GM23338 (cell line): ENCODE measurements at regions not wholly inside any gene's neighbourhood (a gene's known extent, or its start where the extent isn't known, plus 50 kb on each side); places are given as distances from the start of the nearest gene placed in this dataset.

Source experiments
- ATAC-seq: fragments of 200-7000 bp; cut with Tn5 transposase; 3 replicates; pipeline ENCODE4 v1.9.1; 2020
- DNase-seq: peaks from one replicate; pipeline ENCODE4 v3.0.0-alpha.2; 2015; ENCODE audit warnings: low spot score
- H2AFZ ChIP-seq: fragments of 200-600 bp; sonication (generic); 2 replicates; pipeline ENCODE4 v1.8.0; 2016; ENCODE audit warnings: antibody characterized with exemption, mild to moderate bottlenecking, moderate library complexity
- H3F3A ChIP-seq: fragments of 200-600 bp; sonication (generic); replicated peaks from 2 replicates; pipeline ENCODE4 v1.8.0; 2017; ENCODE audit warnings: antibody characterized with exemption, mixed run types, low read depth
- H3K27ac ChIP-seq: fragments of 200-600 bp; sonication (generic); 2 replicates; pipeline ENCODE4 v1.6.1; 2016; ENCODE audit warnings: low read depth
- H3K27me3 ChIP-seq: fragments of 200-600 bp; sonication (generic); 2 replicates; pipeline ENCODE4 v1.8.0; 2016; ENCODE audit warnings: mild to moderate bottlenecking, mixed run types, moderate library complexity; ENCODE audit not compliant: insufficient read depth
- H3K36me3 ChIP-seq: fragments of 200-600 bp; sonication (generic); 2 replicates; pipeline ENCODE4 v1.8.0; 2016; ENCODE audit warnings: mild to moderate bottlenecking; ENCODE audit not compliant: insufficient read depth
- H3K4me1 ChIP-seq: fragments of 200-600 bp; sonication (generic); 2 replicates; pipeline ENCODE4 v1.8.0; 2016; ENCODE audit warnings: mild to moderate bottlenecking, moderate library complexity; ENCODE audit not compliant: insufficient read depth
- H3K4me2 ChIP-seq: fragments of 200-600 bp; sonication (generic); 2 replicates; pipeline ENCODE4 v1.7.1; 2017; ENCODE audit warnings: mixed run types
- H3K4me3 ChIP-seq: fragments of 200-600 bp; sonication (generic); 2 replicates; pipeline ENCODE4 v1.6.1; 2016; ENCODE audit warnings: mixed run types
- H3K79me2 ChIP-seq: fragments of 200-600 bp; sonication (generic); replicated peaks from 2 replicates; pipeline ENCODE4 v1.8.0; 2017; ENCODE audit warnings: mild to moderate bottlenecking; ENCODE audit not compliant: insufficient read depth
- H3K9me2 ChIP-seq: fragments of 200-600 bp; sonication (generic); 2 replicates; pipeline ENCODE4 v1.8.0; 2017; ENCODE audit not compliant: insufficient read depth
- H4K20me1 ChIP-seq: fragments of 200-600 bp; sonication (generic); replicated peaks from 2 replicates; pipeline ENCODE4 v1.8.0; 2017; ENCODE audit warnings: mild to moderate bottlenecking; ENCODE audit not compliant: insufficient read depth
- H3K27ac Mint-ChIP-seq: 2 replicates; pipeline ENCODE4 v1.8.0; 2020; ENCODE audit warnings: inconsistent platforms, mild to moderate bottlenecking, moderate library complexity, mixed read lengths
- H3K27me3 Mint-ChIP-seq: 3 replicates; pipeline ENCODE4 v1.8.0; 2022; ENCODE audit warnings: low read depth, mild to moderate bottlenecking, moderate library complexity, mixed read lengths, inconsistent platforms; ENCODE audit not compliant: insufficient read depth, poor library complexity
- H3K36me3 Mint-ChIP-seq: 3 replicates; pipeline ENCODE4 v1.8.0; 2021; ENCODE audit warnings: low read depth, mild to moderate bottlenecking, inconsistent platforms, moderate library complexity, mixed read lengths
- H3K4me1 Mint-ChIP-seq: 3 replicates; pipeline ENCODE4 v1.8.0; 2020; ENCODE audit warnings: mild to moderate bottlenecking, inconsistent platforms, mixed read lengths
- H3K4me3 Mint-ChIP-seq: 3 replicates; pipeline ENCODE4 v1.8.0; 2021; ENCODE audit warnings: moderate library complexity, mild to moderate bottlenecking, inconsistent platforms, mixed read lengths
- H3K9me3 Mint-ChIP-seq: 3 replicates; pipeline ENCODE4 v1.8.0; 2020; ENCODE audit warnings: moderate library complexity, mild to moderate bottlenecking, inconsistent platforms, mixed read lengths
- CREB1 ChIP-seq: fragments of 250-450 bp; sonication (Bioruptor Pico); IDR thresholded peaks from 2 replicates; pipeline ENCODE4 v1.5.0; 2020; ENCODE audit warnings: low read depth, mild to moderate bottlenecking, moderate library complexity
- EZH2 ChIP-seq: fragments of 200-600 bp; sonication (generic); IDR thresholded peaks from one replicate; pipeline ENCODE4 v1.8.0; 2017; ENCODE audit warnings: antibody characterized with exemption, mild to moderate bottlenecking, low read depth; ENCODE audit not compliant: unreplicated experiment
- EZH2phosphoT487 ChIP-seq: fragments of 200-600 bp; sonication (generic); IDR thresholded peaks from one replicate; pipeline ENCODE4 v1.8.1; 2018; ENCODE audit warnings: antibody characterized with exemption; ENCODE audit not compliant: unreplicated experiment
- JUNB ChIP-seq: IDR thresholded peaks from one replicate; pipeline ENCODE4 v1.6.1; 2016; ENCODE audit warnings: antibody characterized with exemption; ENCODE audit not compliant: unreplicated experiment
- NANOG ChIP-seq: IDR thresholded peaks from 2 replicates; pipeline ENCODE4 v1.6.1; 2016; ENCODE audit warnings: antibody characterized with exemption, borderline replicate concordance
- POLR2AphosphoS5 ChIP-seq: IDR thresholded peaks from 2 replicates; pipeline ENCODE4 v1.6.1; 2016; ENCODE audit warnings: antibody characterized with exemption, low read depth
- STAT1 ChIP-seq: IDR thresholded peaks from one replicate; pipeline ENCODE4 v1.6.1; 2016; ENCODE audit warnings: antibody characterized with exemption; ENCODE audit not compliant: unreplicated experiment
- ZNF114 ChIP-seq: fragments of 250-450 bp; sonication (Bioruptor Pico); IDR thresholded peaks from 2 replicates; pipeline ENCODE4 v1.5.0; 2020; ENCODE audit warnings: mild to moderate bottlenecking, moderate library complexity
- ZNF331 ChIP-seq: fragments of 250-450 bp; sonication (Bioruptor Pico); IDR thresholded peaks from 2 replicates; pipeline ENCODE4 v1.5.0; 2020; ENCODE audit warnings: low read depth, mild to moderate bottlenecking, moderate library complexity
- TF ChIP-seq, protein P1 (sequence below): fragments of 250-450 bp; sonication (Bioruptor Pico); IDR thresholded peaks from 2 replicates; pipeline ENCODE4 v1.5.0; 2020; ENCODE audit warnings: mild to moderate bottlenecking, moderate library complexity
- TF ChIP-seq, protein P2 (sequence below): IDR thresholded peaks from 2 replicates; pipeline ENCODE4 v1.6.1; 2016; ENCODE audit warnings: antibody characterized with exemption
- TF ChIP-seq, protein P3 (sequence below), 2 experiments: fragments of 200-600 bp in 1 of 2; sonication (generic) in 1 of 2; conservative IDR thresholded peaks; 2 replicates each; pipeline versions ENCODE4 v1.5.1 to v1.6.1; 2016 to 2017; ENCODE audit warnings: antibody characterized with exemption in 2 of 2, low read depth in 2 of 2, mild to moderate bottlenecking in 2 of 2, moderate library complexity in 1 of 2
- TF ChIP-seq, protein P4 (sequence below): IDR thresholded peaks from one replicate; pipeline ENCODE4 v1.6.1; 2018; ENCODE audit warnings: antibody characterized with exemption; ENCODE audit not compliant: unreplicated experiment

DNA sequence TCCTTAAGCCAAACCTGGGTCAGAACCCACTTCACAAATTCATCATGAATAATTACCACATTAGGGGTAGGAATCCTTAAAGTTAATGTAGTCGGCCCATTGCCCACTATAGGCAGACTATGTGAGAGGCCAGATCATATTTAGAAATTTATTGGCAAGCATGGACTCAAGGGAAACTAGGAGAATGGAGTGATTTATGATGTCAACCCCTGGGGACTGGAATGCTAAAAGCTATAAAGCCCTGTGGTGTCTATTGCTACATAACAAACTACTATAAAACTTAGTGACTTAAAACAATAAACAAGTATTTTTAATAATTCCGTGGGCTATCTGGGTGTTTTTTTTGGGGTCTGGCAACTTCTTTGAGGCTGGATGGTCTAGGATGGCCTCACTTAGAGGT is 93.9 kb downstream of the PPP1R2C start:
- Histone ChIP-seq H3K79me2 (no peaks in the 10 kb centered on the region), H4K20me1 (no peaks in the 10 kb centered on the region), H3K36me3 (no peaks in the 10 kb centered on the region), H3K27me3 (no peaks in the 10 kb centered on the region), H3F3A (no peaks in the 10 kb centered on the region), H3K27ac (no peak overlapping the region), H3K4me3 (no peak overlapping the region), H3K9me2 (0 out of 2 replicates have a peak, but pooled peaks cover 10% of the 10 kb centered on the region), H3K4me2 (no peak overlapping the region), H2AFZ (no peak overlapping the region), H3K4me1 (peaks cover 23% of the 10 kb centered on the region)
- H3K36me3 Mint-ChIP-seq = peaks cover 3% of the 10 kb centered on the region; the same call in 1 of the 3 replicates
- peaks cover 10% of the 10 kb centered on the region for H3K4me1 Mint-ChIP-seq
- H3K9me3 Mint-ChIP-seq = no peaks in the 10 kb centered on the region; the same call in 2 of the 3 replicates
- DNase-seq = no peak
- TF ChIP-seq CREB1 (CRISPR knock-in tag) = no peak
- TF ChIP-seq, protein P1, sequence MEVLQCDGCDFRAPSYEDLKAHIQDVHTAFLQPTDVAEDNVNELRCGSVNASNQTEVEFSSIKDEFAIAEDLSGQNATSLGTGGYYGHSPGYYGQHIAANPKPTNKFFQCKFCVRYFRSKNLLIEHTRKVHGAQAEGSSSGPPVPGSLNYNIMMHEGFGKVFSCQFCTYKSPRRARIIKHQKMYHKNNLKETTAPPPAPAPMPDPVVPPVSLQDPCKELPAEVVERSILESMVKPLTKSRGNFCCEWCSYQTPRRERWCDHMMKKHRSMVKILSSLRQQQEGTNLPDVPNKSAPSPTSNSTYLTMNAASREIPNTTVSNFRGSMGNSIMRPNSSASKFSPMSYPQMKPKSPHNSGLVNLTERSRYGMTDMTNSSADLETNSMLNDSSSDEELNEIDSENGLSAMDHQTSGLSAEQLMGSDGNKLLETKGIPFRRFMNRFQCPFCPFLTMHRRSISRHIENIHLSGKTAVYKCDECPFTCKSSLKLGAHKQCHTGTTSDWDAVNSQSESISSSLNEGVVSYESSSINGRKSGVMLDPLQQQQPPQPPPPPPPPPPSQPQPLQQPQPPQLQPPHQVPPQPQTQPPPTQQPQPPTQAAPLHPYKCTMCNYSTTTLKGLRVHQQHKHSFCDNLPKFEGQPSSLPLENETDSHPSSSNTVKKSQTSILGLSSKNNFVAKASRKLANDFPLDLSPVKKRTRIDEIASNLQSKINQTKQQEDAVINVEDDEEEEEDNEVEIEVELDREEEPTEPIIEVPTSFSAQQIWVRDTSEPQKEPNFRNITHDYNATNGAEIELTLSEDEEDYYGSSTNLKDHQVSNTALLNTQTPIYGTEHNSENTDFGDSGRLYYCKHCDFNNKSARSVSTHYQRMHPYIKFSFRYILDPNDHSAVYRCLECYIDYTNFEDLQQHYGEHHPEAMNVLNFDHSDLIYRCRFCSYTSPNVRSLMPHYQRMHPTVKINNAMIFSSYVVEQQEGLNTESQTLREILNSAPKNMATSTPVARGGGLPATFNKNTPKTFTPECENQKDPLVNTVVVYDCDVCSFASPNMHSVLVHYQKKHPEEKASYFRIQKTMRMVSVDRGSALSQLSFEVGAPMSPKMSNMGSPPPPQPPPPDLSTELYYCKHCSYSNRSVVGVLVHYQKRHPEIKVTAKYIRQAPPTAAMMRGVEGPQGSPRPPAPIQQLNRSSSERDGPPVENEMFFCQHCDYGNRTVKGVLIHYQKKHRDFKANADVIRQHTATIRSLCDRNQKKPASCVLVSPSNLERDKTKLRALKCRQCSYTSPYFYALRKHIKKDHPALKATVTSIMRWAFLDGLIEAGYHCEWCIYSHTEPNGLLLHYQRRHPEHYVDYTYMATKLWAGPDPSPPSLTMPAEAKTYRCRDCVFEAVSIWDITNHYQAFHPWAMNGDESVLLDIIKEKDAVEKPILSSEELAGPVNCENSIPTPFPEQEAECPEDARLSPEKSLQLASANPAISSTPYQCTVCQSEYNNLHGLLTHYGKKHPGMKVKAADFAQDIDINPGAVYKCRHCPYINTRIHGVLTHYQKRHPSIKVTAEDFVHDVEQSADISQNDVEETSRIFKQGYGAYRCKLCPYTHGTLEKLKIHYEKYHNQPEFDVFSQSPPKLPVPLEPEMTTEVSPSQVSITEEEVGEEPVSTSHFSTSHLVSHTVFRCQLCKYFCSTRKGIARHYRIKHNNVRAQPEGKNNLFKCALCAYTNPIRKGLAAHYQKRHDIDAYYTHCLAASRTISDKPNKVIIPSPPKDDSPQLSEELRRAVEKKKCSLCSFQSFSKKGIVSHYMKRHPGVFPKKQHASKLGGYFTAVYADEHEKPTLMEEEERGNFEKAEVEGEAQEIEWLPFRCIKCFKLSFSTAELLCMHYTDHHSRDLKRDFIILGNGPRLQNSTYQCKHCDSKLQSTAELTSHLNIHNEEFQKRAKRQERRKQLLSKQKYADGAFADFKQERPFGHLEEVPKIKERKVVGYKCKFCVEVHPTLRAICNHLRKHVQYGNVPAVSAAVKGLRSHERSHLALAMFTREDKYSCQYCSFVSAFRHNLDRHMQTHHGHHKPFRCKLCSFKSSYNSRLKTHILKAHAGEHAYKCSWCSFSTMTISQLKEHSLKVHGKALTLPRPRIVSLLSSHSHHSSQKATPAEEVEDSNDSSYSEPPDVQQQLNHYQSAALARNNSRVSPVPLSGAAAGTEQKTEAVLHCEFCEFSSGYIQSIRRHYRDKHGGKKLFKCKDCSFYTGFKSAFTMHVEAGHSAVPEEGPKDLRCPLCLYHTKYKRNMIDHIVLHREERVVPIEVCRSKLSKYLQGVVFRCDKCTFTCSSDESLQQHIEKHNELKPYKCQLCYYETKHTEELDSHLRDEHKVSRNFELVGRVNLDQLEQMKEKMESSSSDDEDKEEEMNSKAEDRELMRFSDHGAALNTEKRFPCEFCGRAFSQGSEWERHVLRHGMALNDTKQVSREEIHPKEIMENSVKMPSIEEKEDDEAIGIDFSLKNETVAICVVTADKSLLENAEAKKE = no peak
- TF ChIP-seq EZH2phosphoT487 = no peak
- TF ChIP-seq EZH2 = no peak
- TF ChIP-seq, protein P2, sequence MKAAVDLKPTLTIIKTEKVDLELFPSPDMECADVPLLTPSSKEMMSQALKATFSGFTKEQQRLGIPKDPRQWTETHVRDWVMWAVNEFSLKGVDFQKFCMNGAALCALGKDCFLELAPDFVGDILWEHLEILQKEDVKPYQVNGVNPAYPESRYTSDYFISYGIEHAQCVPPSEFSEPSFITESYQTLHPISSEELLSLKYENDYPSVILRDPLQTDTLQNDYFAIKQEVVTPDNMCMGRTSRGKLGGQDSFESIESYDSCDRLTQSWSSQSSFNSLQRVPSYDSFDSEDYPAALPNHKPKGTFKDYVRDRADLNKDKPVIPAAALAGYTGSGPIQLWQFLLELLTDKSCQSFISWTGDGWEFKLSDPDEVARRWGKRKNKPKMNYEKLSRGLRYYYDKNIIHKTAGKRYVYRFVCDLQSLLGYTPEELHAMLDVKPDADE = no peak
- no peak for TF ChIP-seq NANOG
- no peak for TF ChIP-seq ZNF114
- no peak for TF ChIP-seq JUNB
- TF ChIP-seq POLR2AphosphoS5 = no peak
- TF ChIP-seq STAT1 = no peak
- TF ChIP-seq, protein P3, sequence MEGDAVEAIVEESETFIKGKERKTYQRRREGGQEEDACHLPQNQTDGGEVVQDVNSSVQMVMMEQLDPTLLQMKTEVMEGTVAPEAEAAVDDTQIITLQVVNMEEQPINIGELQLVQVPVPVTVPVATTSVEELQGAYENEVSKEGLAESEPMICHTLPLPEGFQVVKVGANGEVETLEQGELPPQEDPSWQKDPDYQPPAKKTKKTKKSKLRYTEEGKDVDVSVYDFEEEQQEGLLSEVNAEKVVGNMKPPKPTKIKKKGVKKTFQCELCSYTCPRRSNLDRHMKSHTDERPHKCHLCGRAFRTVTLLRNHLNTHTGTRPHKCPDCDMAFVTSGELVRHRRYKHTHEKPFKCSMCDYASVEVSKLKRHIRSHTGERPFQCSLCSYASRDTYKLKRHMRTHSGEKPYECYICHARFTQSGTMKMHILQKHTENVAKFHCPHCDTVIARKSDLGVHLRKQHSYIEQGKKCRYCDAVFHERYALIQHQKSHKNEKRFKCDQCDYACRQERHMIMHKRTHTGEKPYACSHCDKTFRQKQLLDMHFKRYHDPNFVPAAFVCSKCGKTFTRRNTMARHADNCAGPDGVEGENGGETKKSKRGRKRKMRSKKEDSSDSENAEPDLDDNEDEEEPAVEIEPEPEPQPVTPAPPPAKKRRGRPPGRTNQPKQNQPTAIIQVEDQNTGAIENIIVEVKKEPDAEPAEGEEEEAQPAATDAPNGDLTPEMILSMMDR (conservative IDR thresholded peaks at IDR 0.05; ENCODE audit: low read depth in 2 of 2) = no peak
- TF ChIP-seq ZNF331 (CRISPR knock-in tag) = no peak
- TF ChIP-seq, protein P4, sequence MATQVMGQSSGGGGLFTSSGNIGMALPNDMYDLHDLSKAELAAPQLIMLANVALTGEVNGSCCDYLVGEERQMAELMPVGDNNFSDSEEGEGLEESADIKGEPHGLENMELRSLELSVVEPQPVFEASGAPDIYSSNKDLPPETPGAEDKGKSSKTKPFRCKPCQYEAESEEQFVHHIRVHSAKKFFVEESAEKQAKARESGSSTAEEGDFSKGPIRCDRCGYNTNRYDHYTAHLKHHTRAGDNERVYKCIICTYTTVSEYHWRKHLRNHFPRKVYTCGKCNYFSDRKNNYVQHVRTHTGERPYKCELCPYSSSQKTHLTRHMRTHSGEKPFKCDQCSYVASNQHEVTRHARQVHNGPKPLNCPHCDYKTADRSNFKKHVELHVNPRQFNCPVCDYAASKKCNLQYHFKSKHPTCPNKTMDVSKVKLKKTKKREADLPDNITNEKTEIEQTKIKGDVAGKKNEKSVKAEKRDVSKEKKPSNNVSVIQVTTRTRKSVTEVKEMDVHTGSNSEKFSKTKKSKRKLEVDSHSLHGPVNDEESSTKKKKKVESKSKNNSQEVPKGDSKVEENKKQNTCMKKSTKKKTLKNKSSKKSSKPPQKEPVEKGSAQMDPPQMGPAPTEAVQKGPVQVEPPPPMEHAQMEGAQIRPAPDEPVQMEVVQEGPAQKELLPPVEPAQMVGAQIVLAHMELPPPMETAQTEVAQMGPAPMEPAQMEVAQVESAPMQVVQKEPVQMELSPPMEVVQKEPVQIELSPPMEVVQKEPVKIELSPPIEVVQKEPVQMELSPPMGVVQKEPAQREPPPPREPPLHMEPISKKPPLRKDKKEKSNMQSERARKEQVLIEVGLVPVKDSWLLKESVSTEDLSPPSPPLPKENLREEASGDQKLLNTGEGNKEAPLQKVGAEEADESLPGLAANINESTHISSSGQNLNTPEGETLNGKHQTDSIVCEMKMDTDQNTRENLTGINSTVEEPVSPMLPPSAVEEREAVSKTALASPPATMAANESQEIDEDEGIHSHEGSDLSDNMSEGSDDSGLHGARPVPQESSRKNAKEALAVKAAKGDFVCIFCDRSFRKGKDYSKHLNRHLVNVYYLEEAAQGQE = no peak
- H3K27me3 Mint-ChIP-seq = no peaks in the 10 kb centered on the region
- no peak for ATAC-seq
- no peak overlapping the region for H3K4me3 Mint-ChIP-seq
- H3K27ac Mint-ChIP-seq = no peak overlapping the region
